ENCODE measurements at regions not wholly inside any gene's neighbourhood (a gene's known extent, or its start where the extent isn't known, plus 50 kb on each side); places are given as distances from the start of the nearest gene placed in this dataset.
"Not testable (repeated sequence)": the region's sequence is repeated elsewhere in the genome, so short reads cannot be mapped to it uniquely, and the experiment has no call there.

- TF ChIP-seq SP2 (IDR thresholded peaks at IDR 0.05; ENCODE audit: low read length); EGR1 (IDR thresholded peaks at IDR 0.05; ENCODE audit: borderline replicate concordance, low read depth, low read length); CTCF (IDR thresholded peaks at IDR 0.05; ENCODE audit: control extremely low read depth in 1 of 3, insufficient read depth in 1 of 3, low read depth in 1 of 3, low read length in 3 of 3); POLR2A (IDR thresholded peaks at IDR 0.05; ENCODE audit: control extremely low read depth in 1 of 2, low read depth in 2 of 2, low read length in 2 of 2); POU5F1 (IDR thresholded peaks at IDR 0.05; ENCODE audit: low read depth, low read length); EZH2 (IDR thresholded peaks at IDR 0.05; ENCODE audit: low read depth, low read length, severe bottlenecking); JUN (IDR thresholded peaks at IDR 0.05; ENCODE audit: low read depth, low read length); CREB1 (IDR thresholded peaks at IDR 0.05); EP300 (IDR thresholded peaks at IDR 0.05; ENCODE audit: borderline replicate concordance in 1 of 2, low read depth in 2 of 2, low read length in 2 of 2); SUZ12 (IDR thresholded peaks at IDR 0.05; ENCODE audit: low read length); SRF (IDR thresholded peaks at IDR 0.05; ENCODE audit: low read depth, low read length); KDM5A (IDR thresholded peaks at IDR 0.05; ENCODE audit: low read length): not testable (repeated sequence)
Measured at GRCh38 chr14:105684056-105684455, 157.7 kb downstream of the TMEM121 start.

All from H1 (cell line).